Neural cell (in vitro differentiated cells): ENCODE measurements at regions not wholly inside any gene's neighbourhood (a gene's known extent, or its start where the extent isn't known, plus 50 kb on each side); places are given as distances from the start of the nearest gene placed in this dataset.

Experiments used
- EP300 ChIP-seq: fragments of 450-650 bp; conservative IDR thresholded peaks from 2 replicates; pipeline ENCODE4 v1.6.1; 2014; ENCODE audit warnings: antibody characterized with exemption, mild to moderate bottlenecking, moderate library complexity; ENCODE audit not compliant: poor library complexity, severe bottlenecking
- EZH2 ChIP-seq: fragments of 200-600, 300-800 bp; shearing (Covaris generic), sonication (generic); IDR thresholded peaks from 2 replicates; pipeline ENCODE4 v1.6.1; 2014; ENCODE audit warnings: antibody characterized with exemption, low read length, borderline replicate concordance, mild to moderate bottlenecking; ENCODE audit not compliant: insufficient read depth, poor library complexity, severe bottlenecking
- MXI1 ChIP-seq: fragments of 450-650 bp; conservative IDR thresholded peaks from 2 replicates; pipeline ENCODE4 v1.6.1; 2014; ENCODE audit warnings: antibody characterized with exemption, mild to moderate bottlenecking; ENCODE audit not compliant: poor library complexity, severe bottlenecking
- POLR2AphosphoS5 ChIP-seq: IDR thresholded peaks from 2 replicates; pipeline ENCODE4 v1.6.1; 2012
- RAD21 ChIP-seq: fragments of 450-650 bp; conservative IDR thresholded peaks from 2 replicates; pipeline ENCODE4 v1.6.1; 2014; ENCODE audit warnings: antibody characterized with exemption, mild to moderate bottlenecking, moderate library complexity
- SMC3 ChIP-seq: fragments of 450-650 bp; conservative IDR thresholded peaks from 2 replicates; pipeline ENCODE4 v1.6.1; 2014; ENCODE audit warnings: antibody characterized with exemption, mild to moderate bottlenecking, moderate library complexity; ENCODE audit not compliant: poor library complexity
- TAF1 ChIP-seq: IDR thresholded peaks from 2 replicates; pipeline ENCODE4 v1.6.1; 2012; ENCODE audit warnings: low read depth
- TF ChIP-seq, protein P1 (sequence below): fragments of 450-650 bp; IDR thresholded peaks from 2 replicates; pipeline ENCODE4 v1.5.1; 2014; ENCODE audit warnings: antibody characterized with exemption, mild to moderate bottlenecking, moderate library complexity; ENCODE audit not compliant: poor library complexity, severe bottlenecking
- TF ChIP-seq, protein P2 (sequence below): IDR thresholded peaks from 2 replicates; pipeline ENCODE4 v1.6.1; 2012; ENCODE audit warnings: borderline replicate concordance

DNA sequence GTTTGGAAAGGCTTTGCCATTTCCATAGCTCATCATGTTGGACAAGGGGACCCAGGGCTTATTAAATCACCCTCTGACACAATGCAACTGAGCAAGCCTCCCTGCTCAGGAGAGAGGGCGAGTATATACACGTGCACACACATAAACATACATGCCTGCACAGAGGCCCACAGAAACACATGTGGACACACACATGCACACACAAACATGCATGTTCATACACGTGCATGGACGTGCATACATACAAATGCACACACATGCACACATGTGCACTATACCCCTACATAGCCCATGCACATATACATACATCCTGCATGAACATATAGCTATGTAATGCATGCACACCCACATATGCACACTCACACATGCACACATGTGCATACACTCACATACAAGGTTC lies 99.5 kb upstream of the ALDH1B1 start:
- TF ChIP-seq, protein P1, sequence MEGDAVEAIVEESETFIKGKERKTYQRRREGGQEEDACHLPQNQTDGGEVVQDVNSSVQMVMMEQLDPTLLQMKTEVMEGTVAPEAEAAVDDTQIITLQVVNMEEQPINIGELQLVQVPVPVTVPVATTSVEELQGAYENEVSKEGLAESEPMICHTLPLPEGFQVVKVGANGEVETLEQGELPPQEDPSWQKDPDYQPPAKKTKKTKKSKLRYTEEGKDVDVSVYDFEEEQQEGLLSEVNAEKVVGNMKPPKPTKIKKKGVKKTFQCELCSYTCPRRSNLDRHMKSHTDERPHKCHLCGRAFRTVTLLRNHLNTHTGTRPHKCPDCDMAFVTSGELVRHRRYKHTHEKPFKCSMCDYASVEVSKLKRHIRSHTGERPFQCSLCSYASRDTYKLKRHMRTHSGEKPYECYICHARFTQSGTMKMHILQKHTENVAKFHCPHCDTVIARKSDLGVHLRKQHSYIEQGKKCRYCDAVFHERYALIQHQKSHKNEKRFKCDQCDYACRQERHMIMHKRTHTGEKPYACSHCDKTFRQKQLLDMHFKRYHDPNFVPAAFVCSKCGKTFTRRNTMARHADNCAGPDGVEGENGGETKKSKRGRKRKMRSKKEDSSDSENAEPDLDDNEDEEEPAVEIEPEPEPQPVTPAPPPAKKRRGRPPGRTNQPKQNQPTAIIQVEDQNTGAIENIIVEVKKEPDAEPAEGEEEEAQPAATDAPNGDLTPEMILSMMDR: no peak
- no peak for TF ChIP-seq MXI1
- no peak for TF ChIP-seq POLR2AphosphoS5
- TF ChIP-seq, protein P2, sequence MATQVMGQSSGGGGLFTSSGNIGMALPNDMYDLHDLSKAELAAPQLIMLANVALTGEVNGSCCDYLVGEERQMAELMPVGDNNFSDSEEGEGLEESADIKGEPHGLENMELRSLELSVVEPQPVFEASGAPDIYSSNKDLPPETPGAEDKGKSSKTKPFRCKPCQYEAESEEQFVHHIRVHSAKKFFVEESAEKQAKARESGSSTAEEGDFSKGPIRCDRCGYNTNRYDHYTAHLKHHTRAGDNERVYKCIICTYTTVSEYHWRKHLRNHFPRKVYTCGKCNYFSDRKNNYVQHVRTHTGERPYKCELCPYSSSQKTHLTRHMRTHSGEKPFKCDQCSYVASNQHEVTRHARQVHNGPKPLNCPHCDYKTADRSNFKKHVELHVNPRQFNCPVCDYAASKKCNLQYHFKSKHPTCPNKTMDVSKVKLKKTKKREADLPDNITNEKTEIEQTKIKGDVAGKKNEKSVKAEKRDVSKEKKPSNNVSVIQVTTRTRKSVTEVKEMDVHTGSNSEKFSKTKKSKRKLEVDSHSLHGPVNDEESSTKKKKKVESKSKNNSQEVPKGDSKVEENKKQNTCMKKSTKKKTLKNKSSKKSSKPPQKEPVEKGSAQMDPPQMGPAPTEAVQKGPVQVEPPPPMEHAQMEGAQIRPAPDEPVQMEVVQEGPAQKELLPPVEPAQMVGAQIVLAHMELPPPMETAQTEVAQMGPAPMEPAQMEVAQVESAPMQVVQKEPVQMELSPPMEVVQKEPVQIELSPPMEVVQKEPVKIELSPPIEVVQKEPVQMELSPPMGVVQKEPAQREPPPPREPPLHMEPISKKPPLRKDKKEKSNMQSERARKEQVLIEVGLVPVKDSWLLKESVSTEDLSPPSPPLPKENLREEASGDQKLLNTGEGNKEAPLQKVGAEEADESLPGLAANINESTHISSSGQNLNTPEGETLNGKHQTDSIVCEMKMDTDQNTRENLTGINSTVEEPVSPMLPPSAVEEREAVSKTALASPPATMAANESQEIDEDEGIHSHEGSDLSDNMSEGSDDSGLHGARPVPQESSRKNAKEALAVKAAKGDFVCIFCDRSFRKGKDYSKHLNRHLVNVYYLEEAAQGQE: no peak
- TF ChIP-seq EZH2: no peak
- TF ChIP-seq EP300: no peak
- TF ChIP-seq TAF1: no peak
- no peak for TF ChIP-seq RAD21
- TF ChIP-seq SMC3: no peak
